GM23338 (cell line): ENCODE measurements at regions not wholly inside any gene's neighbourhood (a gene's known extent, or its start where the extent isn't known, plus 50 kb on each side); places are given as distances from the start of the nearest gene placed in this dataset.

Experiments
- ATAC-seq: fragments of 200-7000 bp; cut with Tn5 transposase; 3 replicates; pipeline ENCODE4 v1.9.1; 2020
- DNase-seq: peaks from one replicate; pipeline ENCODE4 v3.0.0-alpha.2; 2015; ENCODE audit warnings: low spot score
- H2AFZ ChIP-seq: fragments of 200-600 bp; sonication (generic); 2 replicates; pipeline ENCODE4 v1.8.0; 2016; ENCODE audit warnings: antibody characterized with exemption, mild to moderate bottlenecking, moderate library complexity
- H3F3A ChIP-seq: fragments of 200-600 bp; sonication (generic); replicated peaks from 2 replicates; pipeline ENCODE4 v1.8.0; 2017; ENCODE audit warnings: antibody characterized with exemption, mixed run types, low read depth
- H3K27ac ChIP-seq: fragments of 200-600 bp; sonication (generic); 2 replicates; pipeline ENCODE4 v1.6.1; 2016; ENCODE audit warnings: low read depth
- H3K27me3 ChIP-seq: fragments of 200-600 bp; sonication (generic); 2 replicates; pipeline ENCODE4 v1.8.0; 2016; ENCODE audit warnings: mild to moderate bottlenecking, mixed run types, moderate library complexity; ENCODE audit not compliant: insufficient read depth
- H3K36me3 ChIP-seq: fragments of 200-600 bp; sonication (generic); 2 replicates; pipeline ENCODE4 v1.8.0; 2016; ENCODE audit warnings: mild to moderate bottlenecking; ENCODE audit not compliant: insufficient read depth
- H3K4me1 ChIP-seq: fragments of 200-600 bp; sonication (generic); 2 replicates; pipeline ENCODE4 v1.8.0; 2016; ENCODE audit warnings: mild to moderate bottlenecking, moderate library complexity; ENCODE audit not compliant: insufficient read depth
- H3K4me2 ChIP-seq: fragments of 200-600 bp; sonication (generic); 2 replicates; pipeline ENCODE4 v1.7.1; 2017; ENCODE audit warnings: mixed run types
- H3K4me3 ChIP-seq: fragments of 200-600 bp; sonication (generic); 2 replicates; pipeline ENCODE4 v1.6.1; 2016; ENCODE audit warnings: mixed run types
- H3K79me2 ChIP-seq: fragments of 200-600 bp; sonication (generic); replicated peaks from 2 replicates; pipeline ENCODE4 v1.8.0; 2017; ENCODE audit warnings: mild to moderate bottlenecking; ENCODE audit not compliant: insufficient read depth
- H3K9me2 ChIP-seq: fragments of 200-600 bp; sonication (generic); 2 replicates; pipeline ENCODE4 v1.8.0; 2017; ENCODE audit not compliant: insufficient read depth
- H4K20me1 ChIP-seq: fragments of 200-600 bp; sonication (generic); replicated peaks from 2 replicates; pipeline ENCODE4 v1.8.0; 2017; ENCODE audit warnings: mild to moderate bottlenecking; ENCODE audit not compliant: insufficient read depth
- H3K27ac Mint-ChIP-seq: 2 replicates; pipeline ENCODE4 v1.8.0; 2020; ENCODE audit warnings: inconsistent platforms, mild to moderate bottlenecking, moderate library complexity, mixed read lengths
- H3K27me3 Mint-ChIP-seq: 3 replicates; pipeline ENCODE4 v1.8.0; 2022; ENCODE audit warnings: low read depth, mild to moderate bottlenecking, moderate library complexity, mixed read lengths, inconsistent platforms; ENCODE audit not compliant: insufficient read depth, poor library complexity
- H3K36me3 Mint-ChIP-seq: 3 replicates; pipeline ENCODE4 v1.8.0; 2021; ENCODE audit warnings: low read depth, mild to moderate bottlenecking, inconsistent platforms, moderate library complexity, mixed read lengths
- H3K4me1 Mint-ChIP-seq: 3 replicates; pipeline ENCODE4 v1.8.0; 2020; ENCODE audit warnings: mild to moderate bottlenecking, inconsistent platforms, mixed read lengths
- H3K4me3 Mint-ChIP-seq: 3 replicates; pipeline ENCODE4 v1.8.0; 2021; ENCODE audit warnings: moderate library complexity, mild to moderate bottlenecking, inconsistent platforms, mixed read lengths
- H3K9me3 Mint-ChIP-seq: 3 replicates; pipeline ENCODE4 v1.8.0; 2020; ENCODE audit warnings: moderate library complexity, mild to moderate bottlenecking, inconsistent platforms, mixed read lengths
- CREB1 ChIP-seq: fragments of 250-450 bp; sonication (Bioruptor Pico); IDR thresholded peaks from 2 replicates; pipeline ENCODE4 v1.5.0; 2020; ENCODE audit warnings: low read depth, mild to moderate bottlenecking, moderate library complexity
- ETS1 ChIP-seq: IDR thresholded peaks from 2 replicates; pipeline ENCODE4 v1.6.1; 2016; ENCODE audit warnings: antibody characterized with exemption
- EZH2 ChIP-seq: fragments of 200-600 bp; sonication (generic); IDR thresholded peaks from one replicate; pipeline ENCODE4 v1.8.0; 2017; ENCODE audit warnings: antibody characterized with exemption, mild to moderate bottlenecking, low read depth; ENCODE audit not compliant: unreplicated experiment
- EZH2phosphoT487 ChIP-seq: fragments of 200-600 bp; sonication (generic); IDR thresholded peaks from one replicate; pipeline ENCODE4 v1.8.1; 2018; ENCODE audit warnings: antibody characterized with exemption; ENCODE audit not compliant: unreplicated experiment
- JUNB ChIP-seq: IDR thresholded peaks from one replicate; pipeline ENCODE4 v1.6.1; 2016; ENCODE audit warnings: antibody characterized with exemption; ENCODE audit not compliant: unreplicated experiment
- NANOG ChIP-seq: IDR thresholded peaks from 2 replicates; pipeline ENCODE4 v1.6.1; 2016; ENCODE audit warnings: antibody characterized with exemption, borderline replicate concordance
- POLR2AphosphoS5 ChIP-seq: IDR thresholded peaks from 2 replicates; pipeline ENCODE4 v1.6.1; 2016; ENCODE audit warnings: antibody characterized with exemption, low read depth
- REST ChIP-seq: IDR thresholded peaks from one replicate; pipeline ENCODE4 v1.6.1; 2018; ENCODE audit warnings: antibody characterized with exemption; ENCODE audit not compliant: unreplicated experiment
- STAT1 ChIP-seq: IDR thresholded peaks from one replicate; pipeline ENCODE4 v1.6.1; 2016; ENCODE audit warnings: antibody characterized with exemption; ENCODE audit not compliant: unreplicated experiment
- ZNF114 ChIP-seq: fragments of 250-450 bp; sonication (Bioruptor Pico); IDR thresholded peaks from 2 replicates; pipeline ENCODE4 v1.5.0; 2020; ENCODE audit warnings: mild to moderate bottlenecking, moderate library complexity
- ZNF331 ChIP-seq: fragments of 250-450 bp; sonication (Bioruptor Pico); IDR thresholded peaks from 2 replicates; pipeline ENCODE4 v1.5.0; 2020; ENCODE audit warnings: low read depth, mild to moderate bottlenecking, moderate library complexity
- ZNF462 ChIP-seq: fragments of 250-450 bp; sonication (Bioruptor Pico); IDR thresholded peaks from 2 replicates; pipeline ENCODE4 v1.5.0; 2020; ENCODE audit warnings: mild to moderate bottlenecking, moderate library complexity
- TF ChIP-seq, protein P1 (sequence below), 2 experiments: fragments of 200-600 bp in 1 of 2; sonication (generic) in 1 of 2; conservative IDR thresholded peaks; 2 replicates each; pipeline versions ENCODE4 v1.5.1 to v1.6.1; 2016 to 2017; ENCODE audit warnings: antibody characterized with exemption in 2 of 2, low read depth in 2 of 2, mild to moderate bottlenecking in 2 of 2, moderate library complexity in 1 of 2

DNA sequence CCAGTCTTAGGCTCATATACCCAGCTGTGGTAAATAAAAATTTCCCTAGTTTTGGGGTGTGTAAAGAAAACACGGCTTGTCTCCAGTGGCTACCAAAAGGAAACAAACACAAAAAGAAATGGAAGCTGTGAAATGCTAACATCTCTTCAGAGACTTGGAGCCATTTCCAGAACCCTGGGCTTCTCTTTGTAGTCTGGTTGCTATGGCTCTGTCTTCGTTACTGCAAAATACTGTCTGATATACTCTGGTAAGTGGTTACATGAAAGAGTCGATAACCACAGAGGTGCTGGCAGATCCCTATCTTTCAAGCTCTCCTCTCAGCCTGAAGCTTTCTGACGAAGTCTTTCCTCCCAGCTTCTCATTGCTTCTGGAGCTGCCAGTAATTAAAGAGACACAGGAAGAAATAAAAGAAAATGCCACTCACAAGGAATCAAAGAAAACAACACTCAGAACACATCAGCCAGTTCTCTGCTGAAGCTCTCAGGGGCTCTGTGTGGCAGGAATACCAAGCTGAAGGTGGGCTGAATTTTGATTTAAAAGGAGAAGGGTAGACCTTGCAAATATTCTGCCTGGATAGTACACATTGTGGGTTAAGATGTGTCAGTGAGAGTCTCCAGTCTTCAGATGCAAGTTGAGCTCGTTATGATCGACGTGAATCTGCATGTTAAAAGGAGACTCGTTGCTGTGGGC lies 107.6 kb upstream of the FAM9C start:
- ATAC-seq (no peak), DNase-seq (no peak)
- no peaks in the 10 kb centered on the region for H3K27me3 ChIP-seq
- H3K9me3 Mint-ChIP-seq, result peaks cover 39% of the 10 kb centered on the region
- H3K36me3 Mint-ChIP-seq, result peaks cover 27% of the 10 kb centered on the region
- H3K4me2 ChIP-seq, result peak overlapping the region; percentile 51; the same call in 1 of the 2 replicates
- H3K9me2 ChIP-seq, result no peaks in the 10 kb centered on the region
- peak overlapping the region; percentile 87 for H3K27ac Mint-ChIP-seq
- H4K20me1 ChIP-seq, result no peaks in the 10 kb centered on the region
- H3K4me3 Mint-ChIP-seq, result no peak overlapping the region
- peaks cover 13% of the 10 kb centered on the region for H3K4me1 ChIP-seq
- H3F3A ChIP-seq, result no peaks in the 10 kb centered on the region
- H3K4me1 Mint-ChIP-seq, result peaks cover 4% of the 10 kb centered on the region
- H3K27me3 Mint-ChIP-seq, result no peaks in the 10 kb centered on the region
- H3K4me3 ChIP-seq, result peak overlapping the region; percentile 18
- H3K36me3 ChIP-seq, result no peaks in the 10 kb centered on the region
- H3K79me2 ChIP-seq, result no peaks in the 10 kb centered on the region
- H2AFZ ChIP-seq, result no peak overlapping the region
- TF ChIP-seq STAT1 (no peak), ETS1 (no peak), JUNB (no peak), ZNF331 (no peak), ZNF462 (CRISPR knock-in tag) (no peak), CREB1 (CRISPR knock-in tag) (no peak), ZNF114 (CRISPR knock-in tag) (no peak), EZH2phosphoT487 (no peak), EZH2 (no peak), POLR2AphosphoS5 (no peak), REST (no peak), NANOG (no peak)
- TF ChIP-seq, protein P1, sequence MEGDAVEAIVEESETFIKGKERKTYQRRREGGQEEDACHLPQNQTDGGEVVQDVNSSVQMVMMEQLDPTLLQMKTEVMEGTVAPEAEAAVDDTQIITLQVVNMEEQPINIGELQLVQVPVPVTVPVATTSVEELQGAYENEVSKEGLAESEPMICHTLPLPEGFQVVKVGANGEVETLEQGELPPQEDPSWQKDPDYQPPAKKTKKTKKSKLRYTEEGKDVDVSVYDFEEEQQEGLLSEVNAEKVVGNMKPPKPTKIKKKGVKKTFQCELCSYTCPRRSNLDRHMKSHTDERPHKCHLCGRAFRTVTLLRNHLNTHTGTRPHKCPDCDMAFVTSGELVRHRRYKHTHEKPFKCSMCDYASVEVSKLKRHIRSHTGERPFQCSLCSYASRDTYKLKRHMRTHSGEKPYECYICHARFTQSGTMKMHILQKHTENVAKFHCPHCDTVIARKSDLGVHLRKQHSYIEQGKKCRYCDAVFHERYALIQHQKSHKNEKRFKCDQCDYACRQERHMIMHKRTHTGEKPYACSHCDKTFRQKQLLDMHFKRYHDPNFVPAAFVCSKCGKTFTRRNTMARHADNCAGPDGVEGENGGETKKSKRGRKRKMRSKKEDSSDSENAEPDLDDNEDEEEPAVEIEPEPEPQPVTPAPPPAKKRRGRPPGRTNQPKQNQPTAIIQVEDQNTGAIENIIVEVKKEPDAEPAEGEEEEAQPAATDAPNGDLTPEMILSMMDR (conservative IDR thresholded peaks at IDR 0.05; ENCODE audit: low read depth in 2 of 2), result no peak
- H3K27ac ChIP-seq, result peak overlapping the region; percentile 96
